Ureter (tissue), 1 donor: ENCODE measurements at regions not wholly inside any gene's neighbourhood (a gene's known extent, or its start where the extent isn't known, plus 50 kb on each side); places are given as distances from the start of the nearest gene placed in this dataset.

Source experiments
- DNase-seq: peaks from one replicate; pipeline ENCODE4 v3.0.0-alpha.2; 2020; ENCODE audit warnings: low spot score
- donor health status: DM: yes; HTN: yes; CAD: no.

- no peak for DNase-seq
Measured at GRCh38 chr15:25051399-25052154, 96.8 kb downstream of the SNRPN start.

DNA sequence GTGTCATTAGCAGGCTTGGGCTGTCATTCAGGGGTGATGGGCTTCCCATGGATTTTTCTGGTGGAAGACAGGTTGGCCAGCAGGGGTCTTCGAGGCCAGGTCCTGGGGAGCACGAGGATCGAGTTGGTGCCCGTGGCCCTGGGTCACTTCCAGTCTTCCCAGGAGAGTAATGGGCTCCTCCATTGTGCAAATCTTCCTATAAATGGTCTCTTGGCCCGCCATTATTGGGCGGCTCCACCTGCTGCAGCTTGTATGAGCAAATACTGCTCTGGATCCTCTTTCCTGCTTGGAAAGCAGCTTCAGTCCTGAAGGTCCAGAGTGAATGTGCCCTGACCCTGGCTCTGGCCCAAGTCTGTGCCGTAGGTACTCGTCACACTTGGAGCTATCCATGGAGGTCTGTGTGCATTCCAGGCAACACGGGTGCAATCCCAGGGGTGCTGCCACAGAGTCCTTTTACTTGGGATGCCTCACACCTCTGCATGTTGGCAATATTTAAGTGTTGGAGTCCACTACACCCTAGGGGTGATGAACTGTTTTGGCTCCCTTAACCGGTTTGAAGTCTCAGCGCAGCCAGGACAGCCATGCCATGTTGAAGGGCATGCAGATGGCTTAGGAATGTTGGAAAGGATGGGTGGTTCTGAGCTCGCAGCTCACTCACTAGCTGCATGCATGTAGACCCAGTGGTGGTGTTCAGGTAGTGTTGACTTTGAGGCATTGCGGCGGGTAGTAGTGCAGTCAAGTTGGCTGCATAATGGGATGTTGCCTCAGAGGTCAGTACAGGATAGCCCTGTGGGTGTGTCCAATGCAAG lies 97.6 kb downstream of the SNRPN start:
- DNase-seq = peak; percentile 33

DNA sequence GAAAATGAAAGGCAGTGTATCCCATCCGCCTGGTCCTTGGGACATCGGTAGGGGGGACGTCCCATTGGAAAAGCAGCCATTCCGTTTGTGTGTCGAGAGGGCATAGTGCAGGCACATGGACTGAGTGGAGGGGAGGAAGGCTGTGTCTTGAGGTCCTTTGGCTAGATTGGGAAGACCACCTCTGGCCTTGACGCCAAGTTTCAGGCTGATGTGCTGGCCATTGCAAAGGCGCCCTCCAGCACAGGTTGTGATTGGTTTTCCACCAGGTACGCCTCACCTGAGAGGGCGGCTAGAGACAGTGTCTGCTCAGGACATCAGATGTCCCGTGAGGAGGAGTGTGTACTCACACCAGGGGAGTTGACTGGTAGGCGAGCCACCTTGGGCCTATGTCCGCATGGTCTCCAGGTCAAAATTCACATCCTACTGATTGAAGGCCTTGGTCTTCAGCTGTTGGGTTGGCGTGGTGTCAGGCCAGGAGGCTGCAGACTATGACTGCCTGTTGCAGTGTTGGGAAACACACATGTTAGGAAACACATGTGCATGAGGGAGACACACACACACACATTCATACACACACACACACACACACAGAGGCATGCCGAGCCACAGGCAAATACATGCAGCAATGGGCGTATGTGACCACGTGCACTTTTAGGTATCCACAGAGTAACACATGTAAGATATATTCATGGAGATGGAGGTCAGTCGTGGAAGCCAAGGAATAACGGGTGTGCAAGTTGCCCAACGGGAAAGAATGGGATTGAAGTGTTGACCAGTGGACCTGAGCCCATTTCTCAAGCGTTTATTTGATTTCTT lies 98.4 kb downstream of the SNRPN start:
- peak; percentile 15 for DNase-seq

DNA sequence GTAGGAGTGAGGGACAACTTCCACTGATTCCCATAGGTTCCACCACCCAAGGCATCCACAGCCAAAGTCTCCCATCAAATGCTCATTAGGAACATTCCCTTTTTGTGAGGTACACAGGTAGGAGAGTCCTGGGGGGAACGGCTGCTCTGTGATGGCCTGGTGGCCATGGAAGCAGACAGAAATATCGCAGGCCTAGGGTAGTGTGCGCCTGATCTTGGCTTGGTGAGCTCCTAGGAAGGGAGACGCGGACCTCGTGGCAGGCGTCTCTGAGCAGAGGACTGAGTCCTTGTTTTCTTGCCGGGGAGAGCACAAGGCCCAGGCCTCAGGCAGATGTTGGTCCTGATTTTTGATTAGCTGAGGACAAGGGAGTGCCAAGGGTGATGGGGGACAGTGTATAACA lies 99.5 kb downstream of the SNRPN start:
- no peak for DNase-seq

DNA sequence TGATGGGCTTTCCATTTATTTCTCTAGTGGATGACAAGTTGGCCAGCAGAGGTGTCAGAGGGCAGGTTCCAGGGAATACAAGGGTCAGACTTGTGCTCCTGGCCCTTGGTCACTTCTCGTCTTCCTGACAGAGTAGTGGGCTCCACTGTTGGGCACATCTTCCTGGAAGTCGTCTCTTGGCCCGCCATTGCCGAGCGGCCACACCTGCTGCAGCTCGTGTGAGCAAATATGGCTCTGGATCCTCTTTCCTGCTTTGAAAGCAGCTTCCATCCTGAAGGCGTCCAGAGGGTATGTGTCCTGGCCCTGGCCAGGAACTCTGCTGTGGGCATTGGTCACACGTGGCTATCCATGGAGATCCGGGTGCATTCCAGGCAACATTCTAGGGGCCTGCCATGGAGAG lies 100.2 kb downstream of the SNRPN start:
- DNase-seq = peak; percentile 24

- peak; percentile 23 for DNase-seq
Measured at GRCh38 chr15:25055356-25056068, 100.7 kb downstream of the SNRPN start.

GRCh38 chr15:25056484-25057425 lies 102.0 kb downstream of the SNRPN start:
- no peak for DNase-seq

GRCh38 chr15:25057574-25057973 lies 102.8 kb downstream of the SNRPN start:
- DNase-seq = peak; percentile 18

DNA sequence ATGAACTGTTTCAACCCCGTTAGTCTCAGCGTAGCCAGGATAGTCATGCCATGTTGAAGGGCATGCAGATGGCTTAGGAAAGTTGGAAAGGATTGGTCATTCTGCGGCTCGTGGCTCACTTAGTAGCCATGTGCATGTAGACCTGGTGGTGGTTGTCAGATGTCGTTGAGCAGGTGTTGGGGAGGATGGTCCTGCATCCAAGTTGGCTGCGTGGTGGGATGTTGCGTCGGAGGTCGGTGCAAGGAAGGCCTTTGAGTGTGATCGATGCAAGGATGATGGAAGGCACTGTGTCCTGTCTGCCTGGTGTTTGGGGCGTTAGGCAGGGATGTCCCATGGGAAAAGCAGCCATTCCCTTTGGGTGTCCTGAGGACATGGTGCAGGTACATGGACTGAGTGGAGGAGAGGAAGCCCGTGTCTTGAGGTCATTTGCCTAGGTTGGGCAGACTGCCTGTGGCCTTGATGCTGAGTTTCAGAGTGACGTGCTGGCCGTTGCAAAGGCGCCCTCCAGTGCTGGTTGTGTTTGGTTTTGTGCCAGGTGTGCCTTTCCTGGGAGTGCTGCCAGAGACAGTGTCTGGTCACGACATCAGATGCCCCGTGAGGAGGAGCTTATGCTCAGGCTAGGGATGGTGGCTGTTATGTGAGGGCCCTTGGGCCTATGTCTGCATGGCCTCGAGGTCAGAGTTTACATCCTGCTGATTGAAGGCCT lies 103.4 kb downstream of the SNRPN start:
- peak; percentile 15 for DNase-seq

DNA sequence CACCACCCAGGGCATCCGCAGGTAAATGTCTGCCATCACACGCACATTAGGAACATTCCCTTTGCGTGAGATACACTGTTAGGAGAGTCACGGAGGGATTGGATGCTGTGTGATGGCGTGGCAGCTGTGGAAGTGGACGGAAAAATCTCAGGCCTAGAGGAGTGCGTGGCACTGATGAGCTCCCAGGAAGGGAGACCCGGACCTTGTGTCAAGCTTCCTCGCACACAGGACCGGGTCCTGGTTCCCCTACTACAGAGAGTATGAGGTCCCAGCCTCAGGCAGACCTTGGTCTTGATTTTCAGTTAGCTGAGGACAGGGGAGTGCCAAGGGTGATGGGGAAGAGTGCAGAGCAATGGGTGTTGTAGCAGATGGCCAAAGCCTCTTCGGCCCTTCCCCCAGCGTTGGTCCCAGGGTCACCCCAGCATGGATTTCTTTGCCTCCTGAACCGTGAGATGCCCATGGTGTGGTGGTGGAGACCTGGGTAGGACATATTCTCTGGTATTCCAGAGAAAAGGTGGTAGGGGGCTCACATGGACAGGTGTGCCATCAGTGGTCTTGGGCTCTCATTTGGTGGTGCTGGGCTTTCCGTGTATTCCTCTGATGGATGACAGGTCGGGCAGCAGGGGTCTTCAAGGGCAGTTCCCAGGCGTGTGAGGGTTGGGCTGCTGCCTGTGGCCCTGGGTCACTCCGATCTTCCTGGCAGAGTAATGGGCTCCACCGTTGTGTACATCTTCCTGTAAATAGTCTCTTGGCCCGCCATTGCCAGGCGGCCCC lies 105.1 kb downstream of the SNRPN start:
- peak; percentile 33 for DNase-seq

- DNase-seq = peak; percentile 23
Measured at GRCh38 chr15:25060472-25060803, 105.7 kb downstream of the SNRPN start.

GRCh38 chr15:25060996-25061620 lies 106.3 kb downstream of the SNRPN start:
- DNase-seq = no peak

DNA sequence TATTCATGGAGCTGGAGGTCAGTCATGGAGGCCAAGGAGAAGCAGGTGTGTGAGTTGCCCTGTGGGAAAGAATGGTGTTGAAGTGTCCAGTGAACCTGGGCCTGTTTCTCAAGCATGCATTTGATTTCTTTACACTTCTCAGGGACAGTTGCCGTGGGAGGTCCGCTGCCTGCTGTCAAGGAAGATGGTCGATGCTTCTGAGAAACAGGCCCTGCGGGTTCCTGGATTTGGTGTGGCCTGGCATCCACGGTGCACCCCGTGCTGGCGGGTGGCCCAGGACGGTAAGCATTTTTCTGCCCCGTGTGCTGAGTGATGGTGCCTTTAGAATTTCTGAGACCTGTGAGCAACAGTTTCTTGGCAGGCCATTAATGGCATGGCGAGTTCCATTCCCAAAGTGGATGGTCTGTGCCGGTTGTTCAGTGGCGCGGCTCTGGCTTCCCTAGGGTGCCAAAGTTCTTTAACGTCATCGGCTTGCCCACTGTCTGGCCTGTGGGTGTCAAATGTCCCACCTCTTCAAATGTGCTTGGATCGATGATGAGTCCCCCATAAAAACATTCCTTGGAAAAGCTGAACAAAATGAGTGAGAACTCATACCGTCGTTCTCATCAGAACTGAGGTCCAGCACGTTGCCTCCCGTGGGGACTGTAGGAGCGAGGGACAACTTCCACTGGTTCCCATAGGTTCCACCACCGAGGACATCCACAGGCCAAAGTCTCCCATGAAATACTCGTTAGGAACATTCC lies 107.2 kb downstream of the SNRPN start:
- no peak for DNase-seq

- no peak for DNase-seq
Measured at GRCh38 chr15:25062551-25063430, 108.0 kb downstream of the SNRPN start.

DNA sequence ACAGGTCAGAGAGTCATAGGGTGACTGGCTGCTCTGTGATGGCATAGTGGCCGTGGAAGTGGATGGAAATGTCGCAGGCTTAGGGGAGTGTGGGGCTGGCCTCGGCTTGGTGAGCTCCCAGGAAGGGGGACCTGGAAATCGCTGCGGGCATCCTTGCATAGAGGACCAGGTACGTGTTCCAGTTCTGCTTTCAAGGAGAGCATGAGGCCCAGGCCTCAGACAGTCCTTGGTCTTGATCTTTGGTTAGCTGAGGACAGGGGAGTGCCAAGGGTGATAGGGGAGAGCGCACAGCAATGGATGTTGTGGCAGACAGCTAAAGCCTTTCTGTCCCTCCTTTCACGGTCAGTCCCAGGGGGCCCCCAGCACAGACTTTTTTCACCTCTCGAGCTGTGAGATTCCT lies 110.5 kb downstream of the SNRPN start:
- DNase-seq = no peak

DNA sequence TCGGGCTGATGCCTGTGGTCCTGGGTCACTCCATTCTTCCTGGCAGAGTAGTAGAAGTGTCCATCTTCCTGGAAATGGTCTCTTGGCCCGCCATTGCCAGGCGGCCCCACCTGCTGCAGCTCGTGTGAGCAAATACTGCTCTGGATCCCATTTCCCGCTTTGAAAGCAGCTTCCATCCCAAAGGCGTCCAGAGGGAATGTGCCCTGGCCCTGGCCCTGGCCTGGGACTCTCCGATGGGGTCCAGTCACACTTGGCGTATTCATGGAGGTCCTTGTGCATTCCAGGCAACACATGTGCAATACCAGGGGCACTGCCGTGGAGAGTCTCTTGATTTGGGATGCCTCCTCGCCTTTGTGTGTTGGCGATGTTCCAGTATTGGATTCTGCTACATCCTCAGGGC lies 111.1 kb downstream of the SNRPN start:
- no peak for DNase-seq

GRCh38 chr15:25066708-25067107 lies 111.9 kb downstream of the SNRPN start:
- DNase-seq = no peak
